DMS153 (cell line): ENCODE measurements at regions not wholly inside any gene's neighbourhood (a gene's known extent, or its start where the extent isn't known, plus 50 kb on each side); places are given as distances from the start of the nearest gene placed in this dataset.
"Not testable (repeated sequence)": the region's sequence is repeated elsewhere in the genome, so short reads cannot be mapped to it uniquely, and the experiment has no call there.

ENCODE experiments used
- DNase-seq: peaks from one replicate; lab custom pipeline; 2025; lab: John Stamatoyannopoulos, UW

DNA sequence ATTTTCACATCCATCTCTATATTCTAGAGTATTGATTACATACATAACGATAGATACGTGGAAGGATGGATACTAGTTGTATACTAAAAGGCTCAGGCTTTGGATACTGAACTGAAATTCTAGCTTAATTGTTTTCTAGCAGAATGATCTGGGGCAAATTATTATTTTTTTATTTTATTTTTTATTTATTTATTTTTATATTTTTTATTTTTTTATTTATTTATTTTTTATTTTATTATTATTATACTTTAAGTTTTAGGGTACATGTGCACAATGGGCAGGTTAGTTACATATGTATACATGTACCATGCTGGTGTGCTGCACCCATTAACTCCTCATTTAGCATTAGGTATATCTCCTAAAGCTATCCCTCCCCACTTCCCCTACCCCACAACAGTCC, 432.6 kb upstream of the GRM7 start:
- not testable (repeated sequence) for DNase-seq

DNA sequence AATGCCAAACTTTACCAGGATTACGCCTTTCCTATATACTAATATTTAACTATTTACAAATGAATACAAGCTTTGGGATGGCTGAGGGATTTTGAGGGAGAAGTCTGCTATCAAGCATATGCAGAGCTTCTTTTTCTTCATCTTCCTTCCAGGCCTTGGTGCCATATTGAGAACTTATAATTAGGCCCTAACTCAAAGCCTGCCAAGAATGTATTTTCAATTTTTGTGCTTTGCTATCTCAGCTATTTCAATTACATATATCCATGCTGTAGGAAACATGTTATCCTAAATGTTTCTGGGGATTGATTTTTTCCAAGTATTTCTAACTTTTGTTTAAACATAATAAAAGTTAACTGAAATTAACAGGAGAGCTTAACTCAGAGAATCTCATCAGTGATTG, 425.0 kb upstream of the GRM7 start:
- no peak for DNase-seq

DNA sequence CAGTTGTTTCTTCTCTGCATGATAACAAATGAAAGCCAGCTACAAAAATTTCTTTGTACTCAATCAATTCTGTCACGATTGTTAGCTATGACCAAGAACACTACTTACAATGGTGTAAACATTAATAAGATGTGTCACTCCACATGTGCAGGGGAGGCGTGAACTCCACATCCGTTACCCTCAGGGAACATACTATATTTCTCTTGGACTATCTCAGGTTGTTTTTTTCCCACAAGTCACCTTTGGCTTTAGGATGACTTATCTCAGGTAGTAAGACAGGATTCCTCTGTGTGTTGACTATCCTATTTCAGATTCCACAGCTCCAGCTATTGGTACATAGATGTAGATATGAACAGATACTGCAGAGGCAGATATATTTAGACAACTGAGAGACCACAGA, 423.3 kb upstream of the GRM7 start:
- DNase-seq = no peak

DNA sequence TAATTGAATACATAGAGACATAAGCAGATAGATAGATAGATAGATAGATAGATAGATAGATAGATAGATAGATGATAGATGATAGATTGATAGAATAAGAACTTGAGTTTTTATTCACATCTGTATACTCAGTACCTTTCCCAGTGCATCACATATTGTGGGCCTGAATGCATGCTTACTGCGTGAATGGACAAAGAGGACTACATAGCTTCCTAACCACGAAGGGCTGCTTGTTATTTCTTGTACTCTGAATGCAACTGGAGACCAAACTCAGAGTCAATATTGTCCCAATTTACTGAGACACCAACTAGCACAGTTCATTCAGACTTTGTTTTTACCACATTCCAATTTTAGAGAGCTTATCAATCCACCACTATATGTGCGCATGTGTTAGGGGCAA, 422.9 kb upstream of the GRM7 start:
- DNase-seq = no peak

DNA sequence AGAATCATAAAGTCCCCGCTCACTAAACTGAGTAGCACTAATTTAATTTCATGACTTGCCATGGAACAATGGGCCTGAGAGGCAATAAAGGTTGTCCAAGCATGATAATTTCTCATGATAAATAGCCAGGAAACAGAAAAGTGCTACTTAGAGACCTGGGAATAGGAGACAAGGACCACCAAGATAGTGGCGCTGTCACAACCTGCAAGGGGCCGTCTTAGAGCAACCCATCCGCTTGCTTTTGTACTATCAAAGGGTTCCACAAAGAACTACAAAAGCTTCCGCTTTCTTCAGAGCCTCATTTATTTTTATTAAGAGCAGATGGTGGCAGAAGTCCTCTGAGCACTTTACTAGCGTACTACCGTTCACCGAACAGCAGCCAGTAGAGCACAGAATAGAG, 421.7 kb upstream of the GRM7 start:
- DNase-seq = no peak

DNA sequence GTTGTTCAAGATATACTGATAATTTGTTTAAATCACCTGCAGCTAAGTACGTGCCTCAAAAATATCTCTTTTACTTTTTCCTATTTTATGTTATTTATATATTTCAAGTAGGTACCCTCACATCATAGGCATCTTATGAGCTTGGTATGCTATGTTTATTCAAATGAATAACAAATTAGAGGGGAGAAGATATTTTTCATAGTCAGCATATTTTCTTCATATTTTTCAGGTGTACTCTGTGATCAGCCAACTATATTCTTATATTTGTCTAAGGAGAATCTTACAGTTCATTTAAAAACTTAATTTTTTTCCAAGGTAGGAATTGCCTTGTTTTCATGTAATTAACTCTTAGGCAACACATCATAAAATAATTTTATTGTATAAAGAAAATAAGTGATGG, 421.1 kb upstream of the GRM7 start:
- DNase-seq = no peak

DNA sequence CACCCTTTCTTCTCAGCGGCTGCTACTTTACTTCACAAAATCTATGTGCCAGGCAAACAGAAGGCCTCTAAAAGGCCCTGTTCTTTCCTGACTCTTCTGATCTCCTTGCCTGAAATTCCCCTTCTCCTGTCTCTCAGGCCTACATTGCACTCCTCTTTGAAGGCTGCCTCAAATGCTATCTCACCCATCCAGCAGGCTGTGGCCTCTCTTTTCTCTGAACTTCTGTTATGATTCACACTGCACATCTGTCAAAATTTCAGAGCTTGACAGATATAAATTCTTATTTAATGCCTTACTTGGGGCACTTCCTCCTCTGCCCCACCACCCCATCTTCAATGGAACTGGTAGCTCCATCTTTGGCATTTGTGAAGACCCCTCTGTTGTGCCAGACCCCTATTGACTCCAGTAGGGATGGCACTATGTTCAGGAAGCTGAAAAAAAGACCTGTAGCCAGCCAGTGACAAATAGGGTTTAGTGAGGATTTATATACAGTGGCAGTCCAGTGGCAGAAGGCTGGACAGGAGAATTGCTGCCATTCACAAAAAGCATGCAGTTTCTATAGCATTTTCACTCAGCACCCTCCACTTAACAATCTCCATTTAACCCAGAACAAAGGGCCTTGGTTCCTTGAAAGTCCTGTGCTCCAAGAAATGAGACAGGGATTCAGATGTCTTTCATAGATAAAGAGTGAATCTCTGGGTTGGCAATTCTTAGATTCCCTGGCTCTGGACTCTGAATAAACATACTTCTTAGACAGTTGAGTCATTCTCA, 415.8 kb upstream of the GRM7 start:
- no peak for DNase-seq

DNA sequence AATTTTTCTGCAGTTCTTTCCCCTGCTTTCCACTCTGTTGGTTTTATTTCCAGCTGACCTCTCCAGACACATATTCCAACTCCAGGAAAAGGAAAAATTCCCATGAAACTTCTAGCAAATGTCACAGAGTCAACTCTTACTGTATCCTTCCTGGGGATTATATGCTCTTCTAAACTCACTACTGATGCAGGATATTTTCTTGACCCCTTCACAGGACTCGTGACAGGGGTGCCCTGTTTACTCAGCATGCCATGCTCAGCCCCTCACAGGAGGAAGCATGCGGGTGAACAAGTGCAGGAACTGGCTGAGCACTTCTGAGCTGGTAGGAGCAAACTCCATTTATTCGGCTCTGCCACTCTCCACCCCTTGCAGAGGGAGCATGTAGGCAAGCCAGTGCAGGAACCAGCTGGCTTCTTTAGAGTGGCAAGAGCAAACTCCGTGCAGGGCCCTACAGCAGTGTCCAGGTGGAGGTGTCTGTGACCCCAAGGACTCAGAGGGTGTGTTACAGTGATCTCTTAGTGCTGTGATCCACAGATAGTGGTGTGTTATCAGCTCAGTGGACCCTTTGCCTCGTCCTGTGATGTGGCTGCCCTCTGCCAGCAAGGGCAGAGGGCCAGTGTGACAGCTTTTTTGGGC, 413.6 kb upstream of the GRM7 start:
- no peak for DNase-seq

DNA sequence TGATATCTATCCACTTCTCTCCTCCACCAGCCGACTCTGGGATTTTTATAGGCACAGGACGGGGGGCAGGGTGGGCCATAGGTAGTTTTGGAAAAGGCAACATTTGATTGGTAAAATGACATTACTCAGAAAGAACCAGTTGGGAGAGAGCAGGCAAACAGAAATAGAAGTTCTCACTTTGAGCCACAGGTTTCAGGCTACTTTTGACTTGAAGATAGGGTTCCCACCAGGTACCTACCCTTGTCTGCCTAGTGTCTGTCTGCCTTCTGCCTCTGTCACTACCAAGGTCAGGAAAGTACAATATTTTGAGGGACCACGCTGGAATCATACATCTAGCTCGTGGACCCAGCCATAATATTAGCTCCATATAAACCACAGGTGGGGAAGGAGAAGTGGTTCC, 412.9 kb upstream of the GRM7 start:
- DNase-seq = no peak

DNA sequence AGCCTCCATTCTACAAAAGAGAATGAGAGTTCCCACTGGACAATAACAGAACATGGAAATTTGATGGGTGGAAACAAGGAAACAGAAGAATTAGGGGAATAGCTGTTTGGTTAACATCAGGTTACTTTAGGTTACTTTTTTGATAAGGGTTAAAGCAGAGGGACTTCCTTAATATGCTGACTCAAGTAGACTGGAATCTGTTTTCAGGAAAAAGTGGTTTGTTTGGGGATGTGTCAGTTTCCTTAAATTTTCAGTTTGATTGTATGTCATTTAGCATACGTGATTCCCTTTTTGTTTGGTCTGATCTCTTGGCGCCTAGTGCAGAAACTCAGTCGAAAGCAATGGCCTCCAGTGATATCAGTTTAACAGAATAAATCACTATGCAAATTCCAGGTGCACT, 411.8 kb upstream of the GRM7 start:
- DNase-seq = no peak

DNA sequence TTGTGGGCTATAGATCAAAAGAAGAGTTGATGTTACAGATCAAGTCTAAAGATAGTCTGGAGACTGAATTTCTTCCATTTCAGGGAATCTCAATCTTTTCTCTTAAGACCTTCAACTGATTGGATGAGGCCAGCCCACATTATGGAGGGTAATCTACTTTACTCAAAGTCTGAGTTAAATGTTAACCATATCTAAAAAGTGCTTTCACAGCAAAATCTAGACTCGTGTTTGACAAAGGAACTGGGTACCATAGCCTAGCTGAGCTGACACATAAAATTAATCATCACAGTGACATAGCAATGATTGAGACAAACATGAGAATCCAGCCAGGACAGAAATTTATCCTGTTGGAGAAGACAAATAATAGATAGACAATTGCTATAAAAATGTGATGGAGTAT, 407.9 kb upstream of the GRM7 start:
- no peak for DNase-seq

DNA sequence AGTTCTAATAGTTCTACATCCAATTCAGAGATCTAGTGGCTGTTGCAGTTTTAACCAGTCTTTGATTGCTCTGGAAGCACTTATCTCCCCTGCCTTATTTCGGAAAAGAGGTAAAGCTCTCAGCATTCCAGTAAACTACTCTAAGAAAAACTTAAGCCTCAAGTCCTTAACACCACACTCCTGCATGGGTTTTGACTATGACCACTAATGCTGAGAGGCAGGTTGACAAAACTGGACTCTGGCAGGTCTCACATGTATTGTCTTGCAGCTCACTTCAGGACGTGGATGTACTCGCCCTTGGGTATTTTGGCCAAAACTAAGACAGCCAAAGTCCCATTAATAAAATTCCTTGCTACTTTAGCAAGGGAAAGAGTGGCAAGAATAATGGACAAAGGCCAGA, 405.9 kb upstream of the GRM7 start:
- no peak for DNase-seq

DNA sequence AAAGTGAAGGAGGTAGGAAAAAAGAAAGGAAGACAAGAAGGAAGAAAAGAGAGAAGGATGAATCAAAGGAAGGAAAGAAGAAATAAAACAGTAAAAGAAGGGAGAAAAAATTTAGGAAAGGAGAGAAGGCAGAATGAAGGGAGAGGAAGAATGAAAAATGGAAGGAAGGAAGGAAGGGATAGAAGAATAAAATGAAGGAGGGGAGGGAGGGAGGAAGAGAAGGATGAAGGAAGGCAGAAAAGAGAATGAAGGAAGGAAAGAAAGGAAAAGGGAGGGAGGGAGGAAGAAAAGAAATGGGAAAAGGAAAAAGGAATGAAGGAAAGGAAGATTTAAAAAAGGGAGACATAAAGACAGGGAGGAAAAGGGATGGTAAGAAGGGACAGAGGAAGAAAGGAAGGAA, 393.7 kb upstream of the GRM7 start:
- no peak for DNase-seq

DNA sequence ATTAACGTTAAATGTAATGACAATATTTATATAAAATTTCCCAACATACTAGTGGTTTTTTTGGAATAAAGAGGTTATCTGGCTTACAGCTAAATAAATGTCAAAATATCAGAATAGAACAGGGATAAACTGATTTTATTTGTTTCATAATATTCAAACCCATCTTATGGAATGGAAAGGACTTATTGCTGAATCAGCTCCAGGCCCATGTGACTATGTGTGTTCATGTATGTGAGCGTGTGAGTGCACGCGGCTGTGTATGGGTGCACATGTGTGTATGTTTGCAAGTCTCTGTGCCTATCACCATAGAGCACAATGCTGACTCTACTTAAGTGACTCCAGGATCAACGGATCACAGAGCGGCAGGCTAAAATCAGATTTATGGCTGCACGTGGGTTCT, 392.3 kb upstream of the GRM7 start:
- no peak for DNase-seq

DNA sequence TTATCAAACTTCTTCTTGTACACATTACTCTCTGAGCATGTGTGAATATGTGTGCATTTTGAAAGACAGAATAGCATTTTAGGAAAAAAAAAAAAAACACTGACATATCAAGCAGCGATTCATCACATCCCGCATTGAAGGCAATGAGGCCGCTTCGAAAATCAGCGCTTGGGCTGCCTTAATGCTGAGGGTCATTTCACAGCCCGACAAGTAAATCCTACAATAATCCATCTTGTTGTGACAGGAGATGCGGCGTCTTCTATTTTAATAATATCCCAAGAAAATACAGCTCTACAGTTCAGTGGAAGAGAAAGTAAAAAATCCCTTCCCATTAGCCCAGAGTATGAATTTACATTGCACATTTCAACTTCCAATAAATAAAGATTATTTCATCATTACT, 389.2 kb upstream of the GRM7 start:
- DNase-seq = no peak

DNA sequence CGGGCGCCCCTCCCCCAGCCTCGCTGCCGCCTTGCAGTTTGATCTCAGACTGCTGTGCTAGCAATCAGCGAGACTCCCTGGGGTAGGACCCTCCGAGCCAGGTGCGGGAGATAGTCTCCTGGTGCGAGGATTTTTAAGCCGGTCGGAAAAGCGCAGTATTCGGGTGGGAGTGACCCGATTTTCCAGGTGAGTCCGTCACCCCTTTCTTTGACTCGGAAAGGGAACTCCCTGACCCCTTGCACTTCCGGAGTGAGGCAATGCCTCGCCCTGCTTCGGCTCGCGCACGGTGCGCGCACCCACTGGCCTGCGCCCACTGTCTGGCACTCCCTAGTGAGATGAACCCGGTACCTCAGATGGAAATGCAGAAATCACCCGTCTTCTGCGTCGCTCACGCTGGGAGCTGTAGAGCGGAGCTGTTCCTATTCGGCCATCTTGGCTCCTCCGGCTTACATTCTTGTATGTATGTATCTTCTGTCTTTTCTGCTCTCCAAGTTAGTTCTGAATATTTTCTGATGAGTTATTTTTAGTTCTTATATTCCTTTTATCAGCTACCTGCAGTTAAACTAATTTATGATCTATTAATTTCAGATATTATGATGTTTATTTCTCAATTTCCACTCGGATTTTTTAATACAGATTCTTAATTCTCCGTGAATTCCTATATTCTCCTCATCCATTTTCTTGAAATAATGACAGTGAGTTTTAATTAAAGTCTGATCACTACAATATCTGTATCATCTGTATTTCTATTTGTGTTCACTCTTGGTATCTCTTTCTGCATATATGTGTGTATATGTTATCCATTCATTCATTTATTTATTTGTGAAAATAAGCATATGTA, 370.2 kb upstream of the GRM7 start:
- not testable (repeated sequence) for DNase-seq

DNA sequence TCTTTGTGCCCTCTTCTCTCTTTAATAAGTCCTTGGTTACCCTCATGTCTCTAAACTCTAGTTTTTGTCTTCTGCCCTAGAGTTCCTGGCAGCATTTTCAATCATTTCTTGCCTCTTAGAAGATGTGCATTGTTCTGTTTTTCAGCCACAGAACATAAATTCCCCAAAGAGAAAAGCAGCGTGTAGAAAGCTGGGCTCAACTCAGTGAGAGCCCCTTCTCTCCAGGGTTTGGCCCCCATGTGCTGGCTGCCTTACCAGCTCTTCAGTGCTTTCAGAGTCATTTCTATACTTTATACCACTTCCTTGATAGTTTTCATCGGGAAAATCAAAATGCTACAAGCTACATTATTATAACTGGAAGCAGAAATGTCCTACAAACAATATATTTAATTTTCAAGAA, 369.1 kb upstream of the GRM7 start:
- DNase-seq = no peak

DNA sequence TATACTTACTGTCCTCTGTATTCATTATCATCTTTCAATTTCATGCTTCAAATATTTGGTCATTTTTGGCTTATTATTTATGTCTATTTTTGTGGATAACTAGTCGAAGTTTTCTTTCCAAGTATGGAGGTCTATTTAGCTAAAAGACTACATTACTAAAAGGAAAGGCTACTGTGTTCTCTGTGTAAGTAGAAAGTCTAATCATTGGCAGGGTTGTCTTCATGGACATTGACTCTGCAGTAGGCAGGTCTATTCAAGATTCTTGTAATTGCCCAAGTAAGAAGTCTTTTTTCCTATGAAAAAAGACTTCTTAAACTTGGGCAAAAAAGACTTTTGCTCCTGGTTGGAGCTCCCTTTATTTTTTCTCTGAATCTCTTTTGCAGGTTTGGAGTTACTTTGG, 368.6 kb upstream of the GRM7 start:
- DNase-seq = no peak

DNA sequence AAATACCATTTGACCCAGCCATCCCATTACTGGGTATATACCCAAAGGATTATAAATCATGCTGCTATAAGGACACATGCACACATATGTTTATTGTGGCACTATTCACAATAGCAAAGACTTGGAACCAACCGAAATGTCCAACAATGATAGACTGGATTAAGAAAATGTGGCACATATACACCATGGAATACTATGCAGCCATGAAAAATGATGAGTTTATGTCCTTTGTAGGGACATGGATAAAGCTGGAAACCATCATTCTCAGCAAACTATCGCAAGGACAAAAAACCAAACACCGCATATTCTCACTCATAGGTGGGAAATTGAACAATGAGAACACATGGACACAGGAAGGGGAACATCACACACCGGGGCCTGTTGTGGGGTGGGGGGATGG, 362.0 kb upstream of the GRM7 start:
- DNase-seq = not testable (repeated sequence)

DNA sequence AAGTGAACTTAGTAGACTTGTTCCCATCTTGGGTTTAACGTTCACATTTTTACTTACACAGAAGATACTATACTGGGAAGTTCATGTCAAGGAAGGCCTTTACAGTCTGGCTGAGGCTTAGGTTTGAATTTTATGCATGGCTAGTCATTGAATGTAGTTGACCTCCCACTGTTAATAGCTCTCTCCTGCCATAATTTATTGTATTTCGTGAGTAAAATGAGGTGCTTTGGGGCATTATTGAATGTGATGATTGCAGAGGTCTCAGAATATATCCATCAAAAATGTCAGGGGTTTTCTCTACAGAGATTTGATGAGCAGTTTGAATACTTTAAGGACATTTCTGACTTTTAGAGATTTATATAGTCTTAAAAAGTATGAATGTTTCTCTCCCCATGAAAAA, 356.6 kb upstream of the GRM7 start:
- no peak for DNase-seq

DNA sequence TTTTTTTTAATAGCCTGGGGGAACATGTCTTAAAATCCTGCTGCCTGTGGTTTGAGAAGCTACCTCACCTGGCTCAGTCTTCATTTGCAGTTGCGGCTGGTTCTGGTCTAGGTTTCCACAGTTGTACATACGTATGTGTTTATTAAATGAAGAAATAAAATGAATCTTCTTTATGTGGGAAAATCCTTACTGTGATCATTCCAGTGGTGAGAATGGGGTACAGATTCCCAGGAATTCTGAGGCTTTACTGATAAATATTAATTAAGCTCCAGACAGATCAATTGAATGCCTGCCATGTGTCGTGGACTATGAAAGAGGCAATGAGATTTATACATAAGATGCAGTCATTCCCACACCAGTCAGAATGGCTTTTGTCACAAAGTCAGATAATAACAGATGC, 356.1 kb upstream of the GRM7 start:
- DNase-seq = no peak

DNA sequence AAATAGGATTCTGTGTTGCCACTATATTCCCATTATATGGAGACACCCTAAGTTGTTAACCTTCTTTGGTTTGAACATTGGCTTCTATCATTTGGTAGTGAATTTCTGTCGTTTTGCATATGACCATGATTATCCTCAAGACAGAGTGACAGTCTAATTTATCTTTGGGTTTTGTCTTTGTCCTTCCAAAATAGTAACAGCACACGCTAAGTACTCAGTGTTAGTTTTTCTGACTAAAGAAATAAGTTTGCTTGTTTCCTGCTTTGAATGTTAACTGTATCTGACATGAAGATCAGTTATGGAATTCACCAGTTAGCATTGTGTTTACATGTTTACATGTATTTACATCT, 352.5 kb upstream of the GRM7 start:
- no peak for DNase-seq

DNA sequence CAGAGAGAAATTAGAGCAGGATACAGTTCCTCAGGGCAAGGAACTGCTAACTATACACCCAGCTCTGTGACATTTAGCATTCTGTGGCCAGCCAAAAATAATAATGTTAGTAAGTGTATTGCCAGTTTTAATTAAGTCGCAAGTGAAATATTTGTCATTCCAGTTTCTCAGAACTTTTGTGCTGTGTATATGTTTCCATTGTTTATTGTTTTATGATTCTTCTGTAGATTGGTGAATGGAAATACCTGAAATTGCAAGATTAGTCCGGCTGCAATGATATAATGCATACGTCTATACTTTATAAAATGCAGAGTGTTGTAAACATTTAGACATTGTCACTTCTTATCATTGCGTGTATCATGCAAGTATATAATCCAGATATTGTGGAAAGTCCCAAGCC, 351.3 kb upstream of the GRM7 start:
- no peak for DNase-seq
